NOMO-1 treated with DMSO at 0.1 percent for 48 hours (cell line): ENCODE measurements at regions not wholly inside any gene's neighbourhood (a gene's known extent, or its start where the extent isn't known, plus 50 kb on each side); places are given as distances from the start of the nearest gene placed in this dataset.
"Not testable (repeated sequence)": the region's sequence is repeated elsewhere in the genome, so short reads cannot be mapped to it uniquely, and the experiment has no call there.

Experiments used
- DNase-seq: peaks from one replicate; lab custom pipeline; 2025; ENCODE audit not compliant: unreplicated experiment; lab: John Stamatoyannopoulos, UW

DNA sequence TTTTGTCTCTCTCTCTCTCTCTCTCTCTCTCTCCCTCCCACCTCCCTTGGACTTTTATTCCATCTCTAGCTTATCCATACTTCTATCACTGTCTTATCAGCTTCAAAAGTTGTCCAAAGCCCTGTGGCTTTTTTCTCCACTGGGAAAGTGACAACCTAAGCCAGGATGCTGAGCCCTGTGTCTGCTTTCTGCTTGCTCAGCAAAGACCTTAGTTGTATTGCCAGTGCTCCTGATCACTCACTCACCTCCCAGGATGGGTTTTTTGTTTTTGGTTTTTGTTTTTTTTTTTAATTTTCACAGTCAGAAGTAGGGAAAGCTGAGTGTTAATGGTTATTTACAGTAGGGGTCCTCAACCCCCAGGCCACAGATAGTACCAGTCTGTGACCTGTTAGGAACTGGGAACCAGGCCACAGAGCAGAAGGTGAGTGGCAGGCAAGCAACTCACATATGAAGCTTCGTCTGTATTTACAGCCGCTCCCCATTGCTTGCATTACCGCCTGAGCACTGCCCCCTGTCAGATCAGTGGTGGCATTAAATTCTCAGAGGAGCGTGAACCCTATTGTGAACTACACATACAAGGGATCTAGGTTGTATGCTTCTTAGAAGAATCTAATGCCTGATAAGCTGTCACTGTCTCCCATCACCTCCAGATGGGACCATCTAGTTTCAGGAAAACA, 125.0 kb upstream of the ID4 start:
- no peak for DNase-seq

- no peak for DNase-seq
Measured at GRCh38 chr6:19712998-19713397, 124.2 kb upstream of the ID4 start.

DNA sequence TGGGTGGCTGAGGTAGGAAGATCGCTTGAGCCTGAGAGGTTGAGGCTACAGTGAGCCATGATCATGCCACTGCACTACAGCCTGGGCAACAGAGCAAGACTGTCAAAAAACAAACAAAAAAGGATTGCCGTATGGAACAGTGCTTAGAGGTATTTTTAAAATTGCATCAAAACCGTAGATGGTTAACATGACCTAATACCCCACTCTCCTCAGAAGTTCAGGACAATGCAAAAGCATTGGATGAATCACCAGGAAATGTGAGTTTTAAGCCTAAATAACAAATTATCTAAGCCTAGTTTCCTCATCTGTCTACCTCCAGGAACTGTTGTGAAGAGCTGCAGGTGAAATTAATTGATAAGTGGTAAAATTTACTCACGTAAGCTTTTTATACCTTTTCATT, 123.8 kb upstream of the ID4 start:
- no peak for DNase-seq

- DNase-seq = no peak
Measured at GRCh38 chr6:19713984-19714383, 123.2 kb upstream of the ID4 start.

DNA sequence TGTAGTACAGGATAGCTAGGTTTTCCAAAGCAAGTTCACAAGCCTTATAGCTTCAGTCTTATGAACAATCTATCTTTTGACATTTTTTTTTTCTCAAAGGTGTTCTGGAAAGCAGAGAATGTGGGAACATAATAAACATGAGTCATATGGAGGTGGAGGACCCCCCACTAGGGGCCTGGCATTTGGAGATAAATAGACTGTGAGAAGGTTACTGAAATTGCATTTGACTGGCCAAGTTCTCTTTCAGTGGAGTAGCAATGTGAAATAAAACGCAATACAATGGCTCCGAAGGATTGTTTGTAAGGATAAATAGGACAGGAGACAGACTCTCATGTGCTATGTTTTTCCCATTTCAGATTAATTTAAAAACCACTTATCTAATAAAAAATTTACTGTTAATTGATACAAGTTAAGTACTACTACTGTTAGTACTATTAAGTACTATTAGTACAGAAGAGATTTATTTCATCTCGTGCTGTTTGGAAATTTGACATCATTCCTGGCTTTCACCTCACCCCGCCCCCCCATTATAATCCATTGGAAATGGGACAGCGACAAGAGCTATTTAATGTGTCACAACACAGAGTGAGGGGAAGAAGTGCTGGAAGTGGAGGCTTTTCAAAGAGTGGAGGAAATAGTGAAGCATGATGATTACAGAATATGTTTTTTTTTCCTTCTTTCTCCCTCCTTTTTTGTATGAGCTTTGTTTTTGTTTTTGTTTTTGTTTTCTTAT, 122.6 kb upstream of the ID4 start:
- no peak for DNase-seq

DNA sequence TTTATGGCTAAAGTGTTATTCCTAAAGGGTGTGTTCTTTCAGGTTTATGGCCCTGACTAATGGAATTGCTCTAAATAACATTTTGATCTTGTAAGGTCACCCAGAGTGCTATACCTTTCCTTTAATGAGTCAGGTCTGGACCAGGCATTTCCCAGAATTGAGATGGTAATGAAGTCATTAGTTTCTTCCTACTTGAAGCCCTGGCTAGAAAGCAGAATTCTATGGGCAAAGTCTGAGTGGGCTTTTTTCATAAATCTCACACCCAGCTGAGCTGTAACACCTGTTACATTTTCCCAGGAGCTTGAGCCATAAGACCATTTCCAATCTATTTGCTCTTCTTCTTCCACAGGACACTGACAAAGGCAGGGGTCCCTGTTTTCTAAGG, 122.0 kb upstream of the ID4 start:
- DNase-seq = no peak

DNA sequence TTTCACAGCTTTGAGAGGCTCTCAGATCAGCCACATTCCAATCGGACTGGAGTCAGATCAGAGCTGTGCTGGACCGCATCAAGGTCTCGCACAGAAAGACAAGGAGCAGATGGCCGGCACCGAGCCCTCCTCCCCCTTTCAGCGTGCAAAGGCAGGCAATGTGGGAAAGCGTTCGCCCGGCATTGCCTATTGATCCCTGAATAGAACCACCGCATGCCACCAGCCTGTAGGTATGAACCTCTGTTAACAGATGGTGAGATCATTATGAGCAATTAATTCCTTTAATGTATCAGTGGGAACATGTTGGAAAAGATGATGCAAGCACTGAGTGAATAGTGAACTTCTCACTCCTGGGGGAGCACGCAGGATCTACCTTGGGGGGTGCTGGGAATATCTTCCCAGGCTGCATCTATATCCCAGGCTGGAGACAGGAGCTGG, 117.5 kb upstream of the ID4 start:
- DNase-seq = no peak

DNA sequence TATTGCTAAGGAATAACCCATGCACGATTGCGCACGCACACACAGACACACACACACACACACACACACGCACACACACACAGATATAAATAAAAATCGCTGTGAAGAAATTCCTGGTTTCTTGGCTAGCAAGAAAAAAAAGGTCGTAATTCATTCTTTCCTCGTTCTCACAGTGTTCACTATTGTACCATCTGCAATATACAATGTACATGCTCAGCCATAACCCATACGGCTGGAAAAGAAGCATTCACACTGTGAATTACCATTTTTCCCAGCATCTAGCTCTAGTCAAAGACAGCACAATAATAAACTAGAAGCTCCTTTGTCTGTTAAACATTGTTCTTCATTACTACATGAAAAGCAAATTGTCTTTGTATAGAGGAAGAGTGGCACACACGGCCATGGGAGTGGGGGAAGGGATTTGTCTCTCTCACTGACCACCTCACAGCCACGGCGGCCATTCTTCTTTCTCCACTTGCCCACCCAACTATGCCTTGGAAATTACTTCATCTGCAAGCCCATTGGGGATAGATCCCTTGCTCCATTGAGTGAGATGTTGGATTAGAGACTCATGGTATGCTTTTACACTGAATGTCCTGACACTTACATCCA, 115.3 kb upstream of the ID4 start:
- no peak for DNase-seq

- DNase-seq = no peak
Measured at GRCh38 chr6:19722999-19723398, 114.2 kb upstream of the ID4 start.

DNA sequence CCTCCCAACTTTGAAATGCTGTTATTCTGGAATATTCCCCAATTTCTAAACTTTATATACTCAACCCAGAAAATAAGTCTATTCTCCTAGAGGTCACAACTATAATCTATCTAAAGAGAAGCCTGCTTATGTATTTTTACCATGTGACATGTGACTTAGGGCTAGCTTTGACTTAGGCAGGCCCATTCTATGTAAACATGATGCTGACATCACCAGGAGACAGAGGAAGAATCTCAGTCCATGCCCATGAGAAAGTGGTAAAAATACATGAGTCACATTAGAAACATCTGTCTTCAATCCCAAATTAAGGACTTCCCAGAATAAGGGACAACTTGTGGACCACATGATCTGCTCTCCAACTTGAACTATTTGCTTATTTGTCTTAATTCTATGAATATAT, 113.6 kb upstream of the ID4 start:
- DNase-seq = no peak

GRCh38 chr6:19725436-19725835, 111.7 kb upstream of the ID4 start:
- DNase-seq = not testable (repeated sequence)

- DNase-seq = no peak
Measured at GRCh38 chr6:19731282-19731681, 105.9 kb upstream of the ID4 start.

- DNase-seq = no peak
Measured at GRCh38 chr6:19734061-19734460, 103.1 kb upstream of the ID4 start.

- DNase-seq = no peak
Measured at GRCh38 chr6:19734519-19734918, 102.7 kb upstream of the ID4 start.

DNA sequence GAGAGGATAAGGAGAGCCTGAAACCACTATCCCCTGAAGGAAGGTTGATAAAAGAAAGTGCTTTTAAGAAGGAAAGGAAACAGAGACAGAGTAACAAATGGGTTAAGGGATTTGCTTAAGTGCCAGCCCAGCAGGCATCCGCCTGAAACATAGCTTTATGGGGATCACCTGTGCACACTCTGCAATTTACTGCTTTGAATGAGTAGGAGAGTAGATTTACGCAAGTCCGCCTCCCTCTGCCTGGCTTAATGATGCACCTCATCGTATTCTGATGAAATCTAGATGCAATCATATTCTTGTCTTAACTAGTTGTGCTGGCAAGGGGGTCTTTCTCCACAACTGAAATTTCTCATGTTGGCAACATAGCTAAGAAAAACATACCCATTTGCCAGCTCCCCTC, 101.1 kb upstream of the ID4 start:
- no peak for DNase-seq

- no peak for DNase-seq
Measured at GRCh38 chr6:19738010-19738409, 99.2 kb upstream of the ID4 start.

DNA sequence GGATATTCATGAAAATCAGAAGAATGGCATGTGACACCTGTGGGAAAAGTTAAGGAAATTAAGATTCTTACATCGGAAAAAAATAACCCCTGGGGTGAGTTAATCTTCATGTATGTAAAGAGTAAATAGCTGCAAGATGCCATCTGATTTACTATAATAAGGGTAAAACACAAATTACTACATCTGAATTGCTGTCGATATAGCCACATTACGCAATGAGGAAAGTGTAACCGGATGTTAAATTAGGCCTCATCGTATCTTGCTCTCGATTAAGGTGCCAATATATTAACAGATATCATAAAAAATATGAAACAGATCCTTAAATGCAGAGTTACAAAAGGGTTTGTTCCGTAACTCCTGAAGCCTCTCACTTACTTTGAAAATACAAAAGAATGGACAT, 87.4 kb upstream of the ID4 start:
- DNase-seq = no peak

DNA sequence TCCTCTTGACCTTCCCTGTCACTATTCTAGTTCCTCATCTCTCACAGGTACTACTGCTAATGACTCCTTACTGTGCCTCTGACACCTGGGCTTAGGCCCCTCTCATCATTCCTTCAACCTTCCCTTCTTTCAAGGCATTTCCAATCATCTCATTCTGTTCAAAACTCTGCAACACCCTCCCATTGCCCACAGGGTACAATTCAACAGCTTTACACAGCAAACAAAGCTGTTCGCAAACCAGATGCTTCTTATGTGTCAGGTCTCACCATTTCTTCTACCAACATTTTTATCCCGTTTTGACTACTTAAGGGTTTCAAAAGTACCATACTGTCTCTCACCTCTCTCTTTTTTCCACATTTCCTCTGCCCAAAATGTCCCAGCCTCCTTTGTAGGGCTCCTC, 84.4 kb upstream of the ID4 start:
- DNase-seq = no peak

GRCh38 chr6:19753826-19754225, 83.3 kb upstream of the ID4 start:
- DNase-seq = no peak

GRCh38 chr6:19754686-19755085, 82.5 kb upstream of the ID4 start:
- no peak for DNase-seq

- DNase-seq = no peak
Measured at GRCh38 chr6:19755181-19755580, 82.0 kb upstream of the ID4 start.

- DNase-seq = no peak
Measured at GRCh38 chr6:19757036-19757435, 80.1 kb upstream of the ID4 start.
